GM23338 (cell line): ENCODE measurements at regions not wholly inside any gene's neighbourhood (a gene's known extent, or its start where the extent isn't known, plus 50 kb on each side); places are given as distances from the start of the nearest gene placed in this dataset.
"Not testable (repeated sequence)": the region's sequence is repeated elsewhere in the genome, so short reads cannot be mapped to it uniquely, and the experiment has no call there.

Experiments
- CTCF ChIP-seq, 2 experiments: fragments of 200-600 bp in 1 of 2; sonication (generic) in 1 of 2; conservative IDR thresholded peaks; 2 replicates each; pipeline versions ENCODE4 v1.5.1 to v1.6.1; 2016 to 2017; ENCODE audit warnings: antibody characterized with exemption in 2 of 2, low read depth in 2 of 2, mild to moderate bottlenecking in 2 of 2, moderate library complexity in 1 of 2
- EZH2phosphoT487 ChIP-seq: fragments of 200-600 bp; sonication (generic); IDR thresholded peaks from one replicate; pipeline ENCODE4 v1.8.1; 2018; ENCODE audit warnings: antibody characterized with exemption; ENCODE audit not compliant: unreplicated experiment
- POLR2AphosphoS5 ChIP-seq: IDR thresholded peaks from 2 replicates; pipeline ENCODE4 v1.6.1; 2016; ENCODE audit warnings: antibody characterized with exemption, low read depth
- REST ChIP-seq: IDR thresholded peaks from one replicate; pipeline ENCODE4 v1.6.1; 2018; ENCODE audit warnings: antibody characterized with exemption; ENCODE audit not compliant: unreplicated experiment
- STAT1 ChIP-seq: IDR thresholded peaks from one replicate; pipeline ENCODE4 v1.6.1; 2016; ENCODE audit warnings: antibody characterized with exemption; ENCODE audit not compliant: unreplicated experiment

GRCh38 chr9:64085998-64086397 lies 1199.0 kb downstream of the FOXD4L5 start:
- TF ChIP-seq CTCF (conservative IDR thresholded peaks at IDR 0.05; ENCODE audit: low read depth in 2 of 2); REST; STAT1; POLR2AphosphoS5; EZH2phosphoT487: not testable (repeated sequence)
